ENCODE measurements at regions not wholly inside any gene's neighbourhood (a gene's known extent, or its start where the extent isn't known, plus 50 kb on each side); places are given as distances from the start of the nearest gene placed in this dataset.
"Not testable (repeated sequence)": the region's sequence is repeated elsewhere in the genome, so short reads cannot be mapped to it uniquely, and the experiment has no call there.

DNA sequence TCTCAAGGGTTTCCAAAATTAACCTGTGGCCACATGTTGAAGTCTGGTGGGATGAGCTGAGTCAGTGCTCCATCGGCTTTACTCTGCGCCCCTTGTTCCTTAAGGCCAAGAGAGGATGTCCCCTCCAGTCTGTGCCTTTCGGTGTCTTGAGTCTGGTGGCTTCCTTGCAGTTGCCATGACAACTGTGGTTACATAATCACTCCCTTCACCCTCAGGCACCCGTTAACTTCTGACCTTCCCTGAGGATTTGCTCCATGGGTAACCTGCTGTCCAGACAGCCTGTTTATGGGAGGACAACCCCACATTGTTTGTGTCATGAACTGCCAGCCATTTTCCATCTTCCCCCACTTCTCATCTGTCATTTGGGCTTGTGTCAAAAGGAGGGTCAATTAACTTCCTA lies 401.1 kb upstream of the LCORL start:
- no peak for DNase-seq (ENCODE audit: low read depth)
- TF ChIP-seq, protein P1, sequence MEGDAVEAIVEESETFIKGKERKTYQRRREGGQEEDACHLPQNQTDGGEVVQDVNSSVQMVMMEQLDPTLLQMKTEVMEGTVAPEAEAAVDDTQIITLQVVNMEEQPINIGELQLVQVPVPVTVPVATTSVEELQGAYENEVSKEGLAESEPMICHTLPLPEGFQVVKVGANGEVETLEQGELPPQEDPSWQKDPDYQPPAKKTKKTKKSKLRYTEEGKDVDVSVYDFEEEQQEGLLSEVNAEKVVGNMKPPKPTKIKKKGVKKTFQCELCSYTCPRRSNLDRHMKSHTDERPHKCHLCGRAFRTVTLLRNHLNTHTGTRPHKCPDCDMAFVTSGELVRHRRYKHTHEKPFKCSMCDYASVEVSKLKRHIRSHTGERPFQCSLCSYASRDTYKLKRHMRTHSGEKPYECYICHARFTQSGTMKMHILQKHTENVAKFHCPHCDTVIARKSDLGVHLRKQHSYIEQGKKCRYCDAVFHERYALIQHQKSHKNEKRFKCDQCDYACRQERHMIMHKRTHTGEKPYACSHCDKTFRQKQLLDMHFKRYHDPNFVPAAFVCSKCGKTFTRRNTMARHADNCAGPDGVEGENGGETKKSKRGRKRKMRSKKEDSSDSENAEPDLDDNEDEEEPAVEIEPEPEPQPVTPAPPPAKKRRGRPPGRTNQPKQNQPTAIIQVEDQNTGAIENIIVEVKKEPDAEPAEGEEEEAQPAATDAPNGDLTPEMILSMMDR (conservative IDR thresholded peaks at IDR 0.05; ENCODE audit: control insufficient read depth, insufficient read depth, low read depth, low read length): no peak
- no peak overlapping the region for H3K4me3 ChIP-seq (ENCODE audit: control insufficient read depth, low read depth, low read length)

DNA sequence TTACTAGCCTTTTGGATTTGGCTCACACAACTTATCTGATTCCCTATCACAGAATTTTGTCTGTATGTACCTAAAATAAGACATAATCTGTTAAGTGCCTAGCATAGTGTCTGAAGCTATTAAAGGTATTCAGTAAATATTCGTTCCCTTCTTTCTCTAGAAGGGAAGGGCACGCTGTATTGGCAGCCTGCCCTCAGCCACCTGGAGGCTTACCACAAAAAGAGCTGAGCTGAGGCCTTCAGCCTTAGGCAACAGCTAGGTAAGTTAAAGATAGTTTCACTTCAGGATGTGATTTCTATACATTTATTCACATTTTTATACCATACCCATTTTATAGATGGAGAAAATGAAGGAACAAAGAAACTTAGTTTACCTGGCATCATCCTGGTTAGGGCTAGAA lies 400.0 kb upstream of the LCORL start:
- TF ChIP-seq, protein P1 (conservative IDR thresholded peaks at IDR 0.05; ENCODE audit: control insufficient read depth, insufficient read depth, low read depth, low read length): no peak
- no peak for DNase-seq (ENCODE audit: low read depth)

DNA sequence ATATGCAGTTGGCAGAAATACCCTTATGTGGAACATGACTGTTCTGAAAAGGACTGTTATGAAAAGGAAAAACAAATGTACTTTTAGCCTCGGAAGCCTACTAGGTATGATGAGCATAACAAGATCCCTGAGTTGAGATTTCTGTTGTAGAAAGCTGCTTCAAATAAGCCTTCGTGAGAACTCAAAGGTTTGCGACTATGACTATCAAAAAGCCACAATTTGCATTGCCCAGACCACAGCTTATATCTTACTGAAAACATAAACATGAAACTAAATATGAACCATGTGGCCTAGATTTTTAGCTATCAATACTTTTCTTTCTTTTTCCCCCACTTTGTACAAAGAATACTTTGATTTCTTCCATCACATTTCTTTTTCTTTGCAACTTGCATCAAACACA lies 398.2 kb upstream of the LCORL start:
- H3K4me3 ChIP-seq (ENCODE audit: control insufficient read depth, low read depth, low read length): no peak overlapping the region
- no peak for DNase-seq (ENCODE audit: low read depth)
- TF ChIP-seq, protein P1 (conservative IDR thresholded peaks at IDR 0.05; ENCODE audit: control insufficient read depth, insufficient read depth, low read depth, low read length): no peak

More for the DNA sequence above, 400.0 kb upstream of the LCORL start:
- no peak overlapping the region for H3K4me3 ChIP-seq (ENCODE audit: control insufficient read depth, low read depth, low read length)

DNA sequence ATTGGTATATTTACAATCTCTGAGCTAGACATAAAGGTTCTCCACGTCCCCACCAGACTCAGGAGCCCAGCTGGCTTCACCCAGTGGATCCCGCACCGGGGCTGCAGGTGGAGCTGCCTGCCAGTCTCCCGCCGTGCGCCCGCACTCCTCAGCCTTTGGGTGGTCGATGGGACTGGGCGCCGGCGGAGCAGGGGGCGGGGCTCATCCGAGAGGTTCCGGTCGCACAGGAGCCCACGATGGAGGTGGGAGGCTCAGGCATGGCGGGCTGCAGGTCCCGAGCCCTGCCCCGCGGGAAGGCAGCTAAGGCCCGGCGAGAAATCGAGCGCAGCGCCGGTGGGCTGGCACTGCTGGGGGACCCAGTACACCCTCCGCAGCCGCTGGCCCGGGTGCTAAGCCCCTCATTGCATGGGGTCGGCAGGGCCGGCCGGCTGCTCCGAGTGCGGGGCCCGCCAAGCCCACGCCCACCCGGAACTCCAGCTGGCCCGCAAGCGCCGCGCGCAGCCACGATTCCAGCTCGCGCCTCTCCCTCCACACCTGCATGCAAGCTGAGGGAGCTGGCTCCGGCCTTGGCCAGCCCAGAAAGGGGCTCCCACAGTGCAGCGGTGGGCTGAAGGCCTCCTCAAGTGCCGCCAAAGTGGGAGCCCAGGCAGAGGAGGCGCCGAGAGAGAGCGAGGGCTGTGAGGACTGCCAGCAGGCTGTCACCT lies 396.8 kb upstream of the LCORL start:
- not testable (repeated sequence) for DNase-seq (ENCODE audit: low read depth); H3K4me3 ChIP-seq (ENCODE audit: control insufficient read depth, low read depth, low read length)

DNA sequence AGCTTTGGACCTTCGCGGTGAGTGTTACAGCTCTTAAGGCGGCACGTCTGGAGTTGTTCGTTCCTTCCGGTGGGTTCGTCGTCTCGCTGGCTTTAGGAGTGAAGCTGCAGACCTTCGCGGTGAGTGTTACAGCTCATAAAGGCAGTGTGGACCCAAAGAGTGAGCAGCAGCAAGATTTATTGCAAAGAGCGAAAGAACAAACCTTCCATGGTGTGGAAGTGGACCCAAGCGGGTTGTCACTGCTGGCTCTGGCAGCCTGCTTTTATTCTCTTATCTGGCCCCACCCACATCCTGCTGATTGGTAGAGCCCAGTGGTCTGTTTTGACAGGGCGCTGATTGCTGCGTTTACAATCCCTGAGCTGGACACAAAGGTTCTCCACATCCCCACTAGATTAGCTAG lies 396.1 kb upstream of the LCORL start:
- DNase-seq (ENCODE audit: low read depth); H3K4me3 ChIP-seq (ENCODE audit: control insufficient read depth, low read depth, low read length): not testable (repeated sequence)

DNA sequence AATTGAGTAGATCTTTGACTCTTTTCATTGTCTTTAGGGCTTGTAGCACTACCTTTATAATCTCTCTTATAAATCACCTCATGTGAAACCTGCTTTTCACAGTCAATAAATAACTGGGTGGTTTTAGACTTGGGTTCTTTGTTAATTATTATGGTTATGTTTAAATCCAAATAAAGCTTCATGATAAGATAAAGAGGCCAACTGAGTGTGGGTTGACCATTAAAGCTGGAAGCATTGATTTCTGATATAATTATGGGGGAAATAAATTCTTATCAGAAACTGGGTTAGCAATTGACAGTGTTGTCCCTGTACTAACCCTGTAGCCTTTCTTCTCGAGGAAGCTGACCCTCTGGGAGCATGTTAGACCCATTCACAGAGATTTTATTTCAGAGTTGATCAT lies 384.7 kb upstream of the LCORL start:
- TF ChIP-seq, protein P1 (conservative IDR thresholded peaks at IDR 0.05; ENCODE audit: control insufficient read depth, insufficient read depth, low read depth, low read length): no peak
- no peak overlapping the region for H3K4me3 ChIP-seq (ENCODE audit: control insufficient read depth, low read depth, low read length)
- no peak for DNase-seq (ENCODE audit: low read depth)

DNA sequence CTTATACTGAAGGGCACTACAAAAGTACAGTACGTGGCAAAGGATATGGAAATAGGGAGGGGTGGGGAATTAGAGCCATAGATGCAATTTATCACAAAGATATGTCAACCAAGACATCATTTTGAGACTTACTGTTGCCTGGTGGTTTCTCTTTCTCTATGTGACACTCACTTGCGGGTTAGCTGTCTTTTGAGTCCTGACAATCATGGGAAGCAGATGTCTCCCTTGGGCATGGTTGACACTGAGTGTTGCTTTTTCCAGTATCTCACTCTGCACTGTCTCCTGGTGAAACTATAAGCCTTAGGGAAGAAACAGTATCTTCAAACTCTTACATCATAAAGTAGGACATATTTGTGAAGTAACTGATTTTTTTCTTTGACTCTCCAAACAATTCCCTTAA lies 383.5 kb upstream of the LCORL start:
- TF ChIP-seq, protein P1 (conservative IDR thresholded peaks at IDR 0.05; ENCODE audit: control insufficient read depth, insufficient read depth, low read depth, low read length): no peak
- no peak for DNase-seq (ENCODE audit: low read depth)
- no peak overlapping the region for H3K4me3 ChIP-seq (ENCODE audit: control insufficient read depth, low read depth, low read length)

DNA sequence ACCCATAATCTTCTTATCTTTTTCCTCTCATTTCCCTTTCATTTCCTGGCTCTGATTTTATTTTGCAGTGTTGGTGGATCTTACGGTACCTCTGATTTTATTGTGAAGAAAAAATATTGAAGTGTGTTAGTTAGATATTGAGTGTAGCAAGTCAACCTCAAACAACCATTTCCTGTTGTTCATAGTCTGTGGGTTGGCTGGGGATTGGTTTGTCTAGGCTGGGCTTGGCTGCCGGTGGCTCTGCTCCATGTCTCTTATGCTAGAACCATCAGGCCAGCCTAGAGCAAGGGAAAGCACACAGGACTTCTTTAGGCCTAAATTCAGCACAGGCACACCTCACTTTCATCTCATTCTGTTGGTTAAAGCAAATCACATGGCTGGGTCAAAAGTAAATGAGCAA lies 383.1 kb upstream of the LCORL start:
- no peak for DNase-seq (ENCODE audit: low read depth)
- TF ChIP-seq, protein P1 (conservative IDR thresholded peaks at IDR 0.05; ENCODE audit: control insufficient read depth, insufficient read depth, low read depth, low read length): no peak

More for the DNA sequence above, 383.1 kb upstream of the LCORL start:
- H3K4me3 ChIP-seq (ENCODE audit: control insufficient read depth, low read depth, low read length): no peak overlapping the region
